HEK293T (cell line): ENCODE measurements at regions not wholly inside any gene's neighbourhood (a gene's known extent, or its start where the extent isn't known, plus 50 kb on each side); places are given as distances from the start of the nearest gene placed in this dataset.
A peak's percentile ranks its signal among the peaks of the same experiment; 100 is the strongest.

ENCODE experiments used
- CTCF ChIA-PET: fragments of 350-600 bp; formaldehyde crosslinking; extraction: SDS; loops from one replicate; lab custom pipeline; 2021; ENCODE audit warnings: antibody characterized with exemption, inconsistent platforms; lab: Yijun Ruan, JAX
- POLR2A ChIA-PET: fragments of 350-600 bp; formaldehyde crosslinking; extraction: SDS; loops from one replicate; lab custom pipeline; 2020; ENCODE audit warnings: antibody characterized with exemption, inconsistent platforms; lab: Yijun Ruan, JAX
- DNase-seq: peaks from one replicate; pipeline ENCODE4 v3.0.0; 2012; ENCODE audit warnings: mixed read lengths; ENCODE audit errors: extremely low spot score
- ARNT ChIP-seq: fragments of 450-650 bp; IDR thresholded peaks from 2 replicates; pipeline ENCODE4 v1.6.1; 2017; ENCODE audit warnings: mild to moderate bottlenecking
- BHLHE40 ChIP-seq: fragments of 450-650 bp; IDR thresholded peaks from 2 replicates; pipeline ENCODE4 v1.6.1; 2016; ENCODE audit warnings: mild to moderate bottlenecking, moderate library complexity, borderline replicate concordance
- CTBP1 ChIP-seq: fragments of 450-650 bp; IDR thresholded peaks from 2 replicates; pipeline ENCODE4 v1.6.1; 2016; ENCODE audit warnings: borderline replicate concordance
- ELF4 ChIP-seq: fragments of 450-650 bp; IDR thresholded peaks from 2 replicates; pipeline ENCODE4 v1.6.1; 2017; ENCODE audit warnings: antibody characterized with exemption
- FOXA1 ChIP-seq: fragments of 450-650 bp; IDR thresholded peaks from 2 replicates; pipeline ENCODE4 v1.6.1; 2016; ENCODE audit warnings: mild to moderate bottlenecking
- FOXK2 ChIP-seq: fragments of 450-650 bp; IDR thresholded peaks from 2 replicates; pipeline ENCODE4 v1.6.1; 2016; ENCODE audit warnings: mild to moderate bottlenecking
- FOXM1 ChIP-seq: fragments of 450-650 bp; IDR thresholded peaks from 2 replicates; pipeline ENCODE4 v1.6.1; 2017; ENCODE audit warnings: mild to moderate bottlenecking, borderline replicate concordance
- HDGF ChIP-seq: fragments of 450-650 bp; IDR thresholded peaks from 2 replicates; pipeline ENCODE4 v1.6.1; 2017; ENCODE audit warnings: antibody characterized with exemption, borderline replicate concordance
- L3MBTL2 ChIP-seq: fragments of 450-650 bp; conservative IDR thresholded peaks from 2 replicates; pipeline ENCODE4 v1.6.1; 2016; ENCODE audit warnings: mild to moderate bottlenecking
- LEF1 ChIP-seq: fragments of 450-650 bp; IDR thresholded peaks from 2 replicates; pipeline ENCODE4 v1.6.1; 2017; ENCODE audit warnings: mild to moderate bottlenecking, borderline replicate concordance
- NFRKB ChIP-seq: fragments of 450-650 bp; IDR thresholded peaks from 2 replicates; pipeline ENCODE4 v1.6.1; 2016; ENCODE audit warnings: mild to moderate bottlenecking, moderate library complexity
- PKNOX1 ChIP-seq: fragments of 450-650 bp; IDR thresholded peaks from 2 replicates; pipeline ENCODE4 v1.6.1; 2016
- SP1 ChIP-seq: fragments of 450-650 bp; IDR thresholded peaks from 2 replicates; pipeline ENCODE4 v1.6.1; 2017
- SUZ12 ChIP-seq: fragments of 450-650 bp; IDR thresholded peaks from 2 replicates; pipeline ENCODE4 v1.6.1; 2016; ENCODE audit warnings: mild to moderate bottlenecking
- TARDBP ChIP-seq: fragments of 450-650 bp; IDR thresholded peaks from 2 replicates; pipeline ENCODE4 v1.6.1; 2016
- ZNF384 ChIP-seq: fragments of 450-650 bp; IDR thresholded peaks from 2 replicates; pipeline ENCODE4 v1.6.1; 2016

- no peak for DNase-seq
- TF ChIP-seq FOXA1 (no peak), FOXK2 (no peak), HDGF (no peak), ARNT (no peak), BHLHE40 (no peak), FOXM1 (no peak), SUZ12 (no peak), PKNOX1 (no peak), L3MBTL2 (no peak), SP1 (no peak), LEF1 (no peak), CTBP1 (no peak), NFRKB (no peak)
- ChIA-PET CTCF (interaction anchor here (1.8 kb wide), 1 partner anchor 268 kb away, joined by 6 read pairs; no protein-coding TSS in a partner anchor), POLR2A (no interaction called here)
Observed at GRCh38 chr4:137823007-137823406, 290.7 kb upstream of the PCDH18 start.

- no peak for TF ChIP-seq NFRKB
- TF ChIP-seq FOXK2: no peak
- no peak for TF ChIP-seq SP1
- peak; percentile 53 for DNase-seq
- POLR2A ChIA-PET: no interaction called here
Observed at GRCh38 chr4:137819964-137820383, 287.7 kb upstream of the PCDH18 start.

GRCh38 chr4:137812258-137812657 lies 280.0 kb upstream of the PCDH18 start:
- DNase-seq: no peak
- ChIA-PET CTCF (no interaction called here), POLR2A (no interaction called here)
- TF ChIP-seq TARDBP (no peak), ELF4 (no peak), ZNF384 (no peak), BHLHE40 (no peak), SP1 (no peak), HDGF (no peak), NFRKB (no peak), FOXA1 (no peak), FOXM1 (no peak), LEF1 (no peak), SUZ12 (no peak), ARNT (no peak), PKNOX1 (no peak), FOXK2 (no peak), CTBP1 (no peak), L3MBTL2 (no peak)

More at GRCh38 chr4:137819964-137820383, 287.7 kb upstream of the PCDH18 start:
- CTCF ChIA-PET: interaction anchor here (0.5 to 3.4 kb wide), 13 partner anchors 11 to 1099 kb away, joined by 3 to 13 read pairs (median 3); no protein-coding TSS in a partner anchor

DNA sequence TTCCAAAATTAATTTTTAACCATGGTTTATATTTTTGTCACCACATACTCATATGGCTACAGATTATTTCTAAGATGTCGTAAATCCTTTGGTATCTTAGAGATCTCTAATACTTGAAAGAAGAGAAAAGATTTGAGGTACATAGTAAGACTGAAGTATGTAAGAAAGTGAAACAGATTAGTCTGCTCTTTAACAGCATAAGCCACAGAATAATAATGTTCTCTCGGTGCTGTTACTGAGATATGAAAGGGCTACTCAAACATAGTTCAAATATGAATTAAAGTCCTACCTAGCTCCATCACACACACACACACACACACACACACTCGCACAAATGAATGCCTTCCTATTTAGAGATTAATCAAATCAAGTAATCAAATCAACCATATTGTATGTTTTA lies 274.1 kb upstream of the PCDH18 start:
- POLR2A ChIA-PET: no interaction called here
- CTCF ChIA-PET: no interaction called here
- no peak for DNase-seq
- TF ChIP-seq BHLHE40 (no peak), CTBP1 (no peak), FOXM1 (no peak), PKNOX1 (no peak), NFRKB (no peak), ELF4 (no peak), SP1 (no peak), L3MBTL2 (no peak)

DNA sequence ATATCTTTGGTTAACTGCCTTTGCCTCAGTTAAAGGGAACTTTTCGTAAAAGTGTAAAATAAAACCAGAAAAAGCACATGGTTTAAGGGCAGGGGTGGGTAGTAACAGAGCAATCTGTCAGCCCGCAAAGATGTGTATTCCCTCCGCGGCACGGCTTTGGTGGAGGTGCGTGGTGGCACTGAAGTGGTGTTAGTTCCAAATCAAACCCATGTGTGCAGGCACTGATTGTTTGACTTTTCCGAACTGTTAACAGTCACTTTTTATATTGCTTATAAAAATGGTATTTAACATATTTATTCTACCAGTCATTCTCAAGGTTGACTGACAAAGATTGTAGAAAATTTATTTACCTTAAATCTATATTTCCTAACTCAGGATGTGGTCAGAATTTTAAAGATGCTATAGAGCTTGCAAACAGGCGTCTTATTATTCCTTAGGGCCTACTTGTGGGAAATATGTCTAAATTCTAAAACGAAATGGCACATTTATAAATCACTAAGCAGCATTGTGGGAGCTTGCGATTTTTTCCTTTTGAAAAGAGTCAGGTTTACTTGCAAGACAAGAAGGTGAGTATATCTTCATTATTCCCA lies 272.7 kb upstream of the PCDH18 start:
- TF ChIP-seq ARNT (no peak), ELF4 (no peak), BHLHE40 (no peak), LEF1 (no peak), PKNOX1 (no peak), FOXK2 (no peak), CTBP1 (no peak), SUZ12 (no peak), TARDBP (no peak), SP1 (no peak), HDGF (no peak), ZNF384 (no peak), FOXA1 (no peak), FOXM1 (no peak), NFRKB (no peak), L3MBTL2 (no peak)
- no peak for DNase-seq
- ChIA-PET POLR2A (no interaction called here), CTCF (no interaction called here)
